SK-N-SH (cell line): ENCODE measurements at regions not wholly inside any gene's neighbourhood (a gene's known extent, or its start where the extent isn't known, plus 50 kb on each side); places are given as distances from the start of the nearest gene placed in this dataset.

Experiments
- FOXJ3 ChIP-seq: sonication (generic); formaldehyde crosslinking; IDR thresholded peaks from 2 replicates; pipeline ENCODE4 v1.5.1; 2020; ENCODE audit warnings: mild to moderate bottlenecking, missing genetic modification reagents
- RFX5 ChIP-seq: IDR thresholded peaks from 2 replicates; pipeline ENCODE4 v1.6.1; 2012; ENCODE audit warnings: mild to moderate bottlenecking, improper control_type of control experiment, low read length

GRCh38 chr7:108861071-108861470, 291.4 kb downstream of the DNAJB9 start:
- no peak for TF ChIP-seq FOXJ3 (CRISPR knock-in tag)
- no peak for TF ChIP-seq RFX5
